Peyer's patch (tissue), 4 donors: ENCODE measurements at regions not wholly inside any gene's neighbourhood (a gene's known extent, or its start where the extent isn't known, plus 50 kb on each side); places are given as distances from the start of the nearest gene placed in this dataset.
A peak's percentile ranks its signal among the peaks of the same experiment; 100 is the strongest.

Experiments used
- DNase-seq, 3 donors: peaks; one replicate each; pipeline ENCODE4 v3.0.0-alpha.2; 2017 to 2019
- H3K27ac ChIP-seq, 4 donors: fragments of 200-600 bp; sonication (generic); one replicate each; pipeline ENCODE4 v1.5.1; 2016 to 2019
- H3K27me3 ChIP-seq, 2 donors: fragments of 200-600 bp; sonication (generic); one replicate each; pipeline ENCODE4 v1.5.1; 2019
- H3K36me3 ChIP-seq, 3 donors: fragments of 200-600 bp; sonication (generic); one replicate each; pipeline ENCODE4 v1.5.1; 2016 to 2019
- H3K4me1 ChIP-seq, 4 donors: fragments of 200-600 bp; sonication (generic); one replicate each; pipeline ENCODE4 v1.5.1; 2016 to 2019
- H3K4me3 ChIP-seq, 4 donors: fragments of 200-600 bp; sonication (generic); 1 replicate in 3 of 4; 2 replicates in 1 of 4; pipeline ENCODE4 v1.5.1; 2016 to 2019; ENCODE audit warnings: mild to moderate bottlenecking in 1 of 4
- H3K9me3 ChIP-seq, 4 donors: fragments of 200-600 bp; sonication (generic); one replicate each; pipeline ENCODE4 v1.5.1; 2016 to 2019; ENCODE audit warnings: mild to moderate bottlenecking in 1 of 4
- CTCF ChIP-seq, 6 experiments: fragments of 450-650 bp in 4 of 6; fragments of 200-600 bp in 2 of 6; sonication (generic) in 1 of 6; IDR thresholded peaks; one replicate each; pipeline ENCODE4 v1.5.1; 2017 to 2019; ENCODE audit warnings: antibody characterized with exemption in 6 of 6, mild to moderate bottlenecking in 3 of 6, moderate library complexity in 1 of 6
- POLR2A ChIP-seq, 2 donors: fragments of 450-650 bp; IDR thresholded peaks; one replicate each; pipeline ENCODE4 v1.5.1; 2017; ENCODE audit warnings: antibody characterized with exemption in 2 of 2, mild to moderate bottlenecking in 2 of 2, moderate library complexity in 2 of 2

DNA sequence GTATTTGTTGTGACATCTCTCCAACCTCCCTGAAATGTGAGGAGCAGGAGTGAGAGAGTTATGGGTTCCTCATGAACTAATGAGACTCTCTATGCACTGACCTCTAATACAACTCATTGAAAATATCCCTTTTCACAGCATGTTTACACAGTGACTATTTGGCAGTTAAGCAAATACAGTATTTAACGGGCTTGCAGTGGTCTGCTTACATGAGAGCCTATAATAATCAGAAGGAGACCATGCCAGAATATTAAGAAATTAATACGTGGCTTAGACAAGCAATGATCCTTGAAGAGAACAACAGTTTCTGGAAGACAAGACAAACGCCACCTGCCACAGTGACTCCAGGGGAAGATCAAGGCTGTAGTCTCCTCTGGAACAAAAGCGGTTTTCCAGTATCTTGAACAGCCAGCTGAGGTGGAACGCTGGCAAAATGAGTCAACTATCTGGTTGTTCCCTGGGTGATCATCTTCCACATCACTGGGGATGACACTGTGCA lies 424.5 kb downstream of the DMAC1 start:
- no peak overlapping the region for H3K27ac ChIP-seq
- no peaks in the 10 kb centered on the region for H3K4me1 ChIP-seq
- DNase-seq: no peak

DNA sequence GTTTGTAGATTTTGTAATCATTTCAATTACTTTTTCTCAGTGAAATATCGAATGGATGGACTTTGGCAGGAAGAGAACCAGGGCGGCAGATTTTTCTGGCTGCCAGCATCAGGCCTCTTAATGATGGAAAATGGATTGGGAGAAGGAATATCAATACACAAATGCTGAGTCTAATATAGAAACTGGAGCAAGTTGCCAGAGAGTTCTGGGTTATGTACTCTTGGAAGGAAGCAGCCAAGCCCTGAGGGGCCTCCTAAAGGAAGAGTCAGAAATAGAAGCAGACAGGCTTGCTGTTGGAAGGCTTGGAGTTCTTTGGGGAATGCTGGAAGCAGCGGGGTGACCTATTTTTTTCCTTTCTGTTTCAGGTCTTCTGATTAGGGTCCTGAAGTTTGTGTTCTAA lies 428.6 kb downstream of the DMAC1 start:
- H3K36me3 ChIP-seq: no peaks in the 10 kb centered on the region
- no peak for DNase-seq
- no peaks in the 10 kb centered on the region for H3K9me3 ChIP-seq
- no peaks in the 10 kb centered on the region for H3K4me1 ChIP-seq
- no peak overlapping the region for H3K27ac ChIP-seq
- no peaks in the 10 kb centered on the region for H3K27me3 ChIP-seq
- no peak overlapping the region for H3K4me3 ChIP-seq
- TF ChIP-seq POLR2A (IDR thresholded peaks at IDR 0.05) (no peak), CTCF (IDR thresholded peaks at IDR 0.05) (no peak)

More for the DNA sequence above, 424.5 kb downstream of the DMAC1 start:
- no peaks in the 10 kb centered on the region for H3K9me3 ChIP-seq
- TF ChIP-seq CTCF (IDR thresholded peaks at IDR 0.05) (no peak), POLR2A (IDR thresholded peaks at IDR 0.05) (no peak)
- no peaks in the 10 kb centered on the region for H3K27me3 ChIP-seq
- no peak overlapping the region for H3K4me3 ChIP-seq
- no peaks in the 10 kb centered on the region for H3K36me3 ChIP-seq

- Histone ChIP-seq H3K36me3 (no peaks in the 10 kb centered on the region), H3K4me1 (no peaks in the 10 kb centered on the region), H3K9me3 (no peaks in the 10 kb centered on the region), H3K27me3 (no peaks in the 10 kb centered on the region), H3K27ac (no peak overlapping the region), H3K4me3 (no peak overlapping the region)
- TF ChIP-seq POLR2A (IDR thresholded peaks at IDR 0.05): no peak
- no peak for TF ChIP-seq CTCF (IDR thresholded peaks at IDR 0.05)
- DNase-seq: no peak
Observed at GRCh38 chr9:7370381-7370780, 429.2 kb downstream of the DMAC1 start.

- no peak for DNase-seq
- peak overlapping the region in 1 of 4 donors; percentile 36 for H3K27ac ChIP-seq
- H3K4me3 ChIP-seq: no peak overlapping the region
- TF ChIP-seq POLR2A (IDR thresholded peaks at IDR 0.05) (no peak), CTCF (IDR thresholded peaks at IDR 0.05) (no peak)
- no peaks in the 10 kb centered on the region for H3K36me3 ChIP-seq
- H3K4me1 ChIP-seq: no peaks in the 10 kb centered on the region
- H3K27me3 ChIP-seq: no peaks in the 10 kb centered on the region
- H3K9me3 ChIP-seq: no peaks in the 10 kb centered on the region
Observed at GRCh38 chr9:7369384-7369821, 430.2 kb downstream of the DMAC1 start.

GRCh38 chr9:7368410-7369292 lies 430.9 kb downstream of the DMAC1 start:
- peak overlapping the region in 2 of 4 donors; percentile 15 to 36 for H3K27ac ChIP-seq
- H3K4me1 ChIP-seq: no peaks in the 10 kb centered on the region
- no peak overlapping the region for H3K4me3 ChIP-seq
- DNase-seq: no peak
- H3K36me3 ChIP-seq: no peaks in the 10 kb centered on the region
- H3K27me3 ChIP-seq: no peaks in the 10 kb centered on the region
- TF ChIP-seq CTCF (IDR thresholded peaks at IDR 0.05) (no peak), POLR2A (IDR thresholded peaks at IDR 0.05) (no peak)
- no peaks in the 10 kb centered on the region for H3K9me3 ChIP-seq
